B cell (primary cell): ENCODE measurements at regions not wholly inside any gene's neighbourhood (a gene's known extent, or its start where the extent isn't known, plus 50 kb on each side); places are given as distances from the start of the nearest gene placed in this dataset.
"Not testable (repeated sequence)": the region's sequence is repeated elsewhere in the genome, so short reads cannot be mapped to it uniquely, and the experiment has no call there.

Experiments used
- ATAC-seq: fragments of 200-7000 bp; cut with Tn5 transposase; one replicate; pipeline ENCODE4 v1.10.0; 2021; ENCODE audit warnings: low read depth, mild to moderate bottlenecking, moderate number of reproducible peaks, moderate library complexity
- CTCF ChIA-PET: fragments of 350-600 bp; sonication (Branson Sonifier 250); formaldehyde crosslinking; loops from one replicate; lab custom pipeline; 2021; ENCODE audit warnings: antibody characterized with exemption, inconsistent platforms; lab: Charles Lee
- POLR2A ChIA-PET: fragments of 350-600 bp; sonication (Branson Sonifier 250); formaldehyde crosslinking; loops from one replicate; lab custom pipeline; 2021; ENCODE audit warnings: antibody characterized with exemption; lab: Charles Lee
- DNase-seq: peaks from one replicate; pipeline ENCODE4 v3.0.0; 2013
- H2AFZ ChIP-seq: 2 replicates; pipeline ENCODE4 v1.6.1; 2012; ENCODE audit warnings: mild to moderate bottlenecking, low read depth, low read length; ENCODE audit not compliant: insufficient read depth, poor library complexity, severe bottlenecking
- H3K27ac ChIP-seq, 2 donors: 1 replicate in 1 of 2; 2 replicates in 1 of 2; pipeline ENCODE4 v1.5.1; 2012 to 2013; ENCODE audit warnings: low read length in 2 of 2, mild to moderate bottlenecking in 2 of 2, moderate library complexity in 1 of 2
- H3K27me3 ChIP-seq, 4 experiments: fragments of 200-600 bp in 1 of 4; sonication (generic) in 1 of 4; replicated peaks in 1 of 4; 1 replicate in 2 of 4; 2 replicates in 2 of 4; pipeline versions ENCODE4 v1.6.1 to v1.7.0; 2013 to 2016; ENCODE audit warnings: low read length in 3 of 4, mild to moderate bottlenecking in 2 of 4, mixed read lengths in 1 of 4, moderate library complexity in 1 of 4; ENCODE audit not compliant: insufficient read depth in 4 of 4, control insufficient read depth in 3 of 4; ENCODE audit errors: control extremely low read depth in 1 of 4
- H3K36me3 ChIP-seq, 2 experiments: replicated peaks in 1 of 2; 1 replicate in 1 of 2; 2 replicates in 1 of 2; pipeline versions ENCODE4 v1.6.1 to v1.7.1; 2013; ENCODE audit warnings: low read length in 1 of 2; ENCODE audit not compliant: insufficient read depth in 2 of 2, control insufficient read depth in 1 of 2; ENCODE audit errors: control extremely low read depth in 1 of 2, extremely low read depth in 1 of 2
- H3K4me1 ChIP-seq, 2 donors: fragments of 200-600 bp in 1 of 2; sonication (generic) in 1 of 2; 1 replicate in 1 of 2; 2 replicates in 1 of 2; pipeline versions ENCODE4 v1.5.1 to v1.6.1; 2013 to 2017; ENCODE audit warnings: low read length in 2 of 2; ENCODE audit not compliant: control insufficient read depth in 2 of 2, insufficient read depth in 2 of 2
- H3K4me2 ChIP-seq: replicated peaks from 2 replicates; pipeline ENCODE3; 2012; ENCODE audit warnings: mild to moderate bottlenecking, low read depth, low read length; ENCODE audit not compliant: poor library complexity, severe bottlenecking
- H3K4me3 ChIP-seq, 5 experiments: fragments of 200-600 bp in 1 of 5; sonication (generic) in 1 of 5; 1 replicate in 3 of 5; 2 replicates in 2 of 5; pipeline versions ENCODE4 v1.5.1 to v1.7.0; 2011 to 2016; ENCODE audit warnings: low read length in 4 of 5, mild to moderate bottlenecking in 4 of 5, low read depth in 2 of 5, control low read depth in 1 of 5, moderate library complexity in 1 of 5; ENCODE audit not compliant: insufficient read depth in 1 of 5; ENCODE audit errors: control extremely low read depth in 1 of 5, extremely low read depth in 1 of 5
- H3K79me2 ChIP-seq: fragments of 200-600 bp; sonication (generic); one replicate; pipeline ENCODE4 v1.6.0; 2016; ENCODE audit warnings: low read length; ENCODE audit not compliant: control insufficient read depth, insufficient read depth
- H3K9ac ChIP-seq: fragments of 200-600 bp; sonication (generic); 2 replicates; pipeline ENCODE4 v1.6.1; 2017; ENCODE audit warnings: mild to moderate bottlenecking, low read length, moderate library complexity
- H3K9me3 ChIP-seq, 3 donors: one replicate each; pipeline versions ENCODE4 v1.6.1 to v1.7.1; 2013; ENCODE audit warnings: low read length in 2 of 3; ENCODE audit not compliant: control insufficient read depth in 2 of 3, insufficient read depth in 1 of 3; ENCODE audit errors: control extremely low read depth in 1 of 3
- H4K20me1 ChIP-seq: 2 replicates; pipeline ENCODE4 v1.6.0; 2012; ENCODE audit warnings: mild to moderate bottlenecking, low read length; ENCODE audit not compliant: insufficient read depth, control insufficient read depth, poor library complexity, severe bottlenecking
- H3K27ac Mint-ChIP-seq: one replicate; pipeline ENCODE4 v1.8.0; 2021; ENCODE audit warnings: mixed read lengths
- H3K27me3 Mint-ChIP-seq: one replicate; pipeline ENCODE4 v1.8.0; 2021; ENCODE audit warnings: mixed read lengths
- H3K4me1 Mint-ChIP-seq: one replicate; pipeline ENCODE4 v1.8.0; 2021; ENCODE audit warnings: mixed read lengths
- H3K4me3 Mint-ChIP-seq: one replicate; pipeline ENCODE4 v1.8.0; 2021; ENCODE audit warnings: mixed read lengths
- H3K9me3 Mint-ChIP-seq: one replicate; pipeline ENCODE4 v1.8.0; 2022; ENCODE audit warnings: mixed read lengths; ENCODE audit not compliant: insufficient read depth
- EZH2 ChIP-seq: IDR thresholded peaks from 2 replicates; pipeline ENCODE4 v1.6.1; 2012; ENCODE audit warnings: borderline replicate concordance, low read depth, mild to moderate bottlenecking, moderate library complexity, low read length; ENCODE audit not compliant: insufficient read depth, poor library complexity, severe bottlenecking
- WGBS: methylation state at CpG from one replicate; pipeline ENCODE4 v1.1.5; 2013; ENCODE audit warnings: missing lambda C conversion rate; ENCODE audit not compliant: insufficient coverage; 5-methylcytosine and 5-hydroxymethylcytosine counted together
- intact Hi-C: fragments of 100-400 bp; cut with micrococcal nuclease; formaldehyde crosslinking; loops from one replicate; pipeline ENCODE4 v1.10.0; 2022
- TF ChIP-seq, protein P1 (sequence below): fragments of 200-600 bp; IDR thresholded peaks from one replicate; pipeline ENCODE4 v1.8.0; 2022; ENCODE audit warnings: antibody characterized with exemption, mild to moderate bottlenecking

DNA sequence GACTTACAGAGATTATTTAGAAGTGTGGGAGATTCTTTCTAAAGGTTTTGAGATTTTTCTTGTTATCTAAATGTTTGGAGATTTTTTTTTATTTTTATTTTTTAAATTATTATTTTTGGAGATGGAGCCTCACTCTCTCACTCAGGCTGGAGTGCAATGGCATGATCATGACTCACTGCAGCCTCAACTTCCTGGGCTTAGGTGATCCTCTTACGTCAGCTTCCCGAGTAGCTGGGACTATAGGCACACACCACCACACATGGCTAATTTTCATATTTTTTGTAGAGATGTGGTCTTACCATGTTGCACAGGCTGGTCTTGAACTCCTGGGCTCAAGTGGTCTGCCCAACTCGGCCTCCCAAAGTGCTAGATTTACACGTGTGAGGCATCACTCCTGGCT, 694.5 kb downstream of the TLE1 start:
- ATAC-seq (no peak), DNase-seq (no peak)
- Histone ChIP-seq H3K27ac (no peak overlapping the region), H3K4me3 (no peak overlapping the region), H3K9me3 (no peaks in the 10 kb centered on the region), H3K4me2 (no peak overlapping the region), H3K27me3 (peaks cover 0 to 2% (median 0%) of the 10 kb centered on the region in 4 experiments), H4K20me1 (no peaks in the 10 kb centered on the region), H3K4me1 (no peaks in the 10 kb centered on the region), H3K36me3 (no peaks in the 10 kb centered on the region), H3K9ac (no peak overlapping the region), H2AFZ (no peak overlapping the region), H3K79me2 (no peaks in the 10 kb centered on the region)
- ChIA-PET CTCF (no interaction called here), POLR2A (no interaction called here)
- intact Hi-C loops = no loop called here
- no peaks in the 10 kb centered on the region for H3K27me3 Mint-ChIP-seq
- TF ChIP-seq, protein P1, sequence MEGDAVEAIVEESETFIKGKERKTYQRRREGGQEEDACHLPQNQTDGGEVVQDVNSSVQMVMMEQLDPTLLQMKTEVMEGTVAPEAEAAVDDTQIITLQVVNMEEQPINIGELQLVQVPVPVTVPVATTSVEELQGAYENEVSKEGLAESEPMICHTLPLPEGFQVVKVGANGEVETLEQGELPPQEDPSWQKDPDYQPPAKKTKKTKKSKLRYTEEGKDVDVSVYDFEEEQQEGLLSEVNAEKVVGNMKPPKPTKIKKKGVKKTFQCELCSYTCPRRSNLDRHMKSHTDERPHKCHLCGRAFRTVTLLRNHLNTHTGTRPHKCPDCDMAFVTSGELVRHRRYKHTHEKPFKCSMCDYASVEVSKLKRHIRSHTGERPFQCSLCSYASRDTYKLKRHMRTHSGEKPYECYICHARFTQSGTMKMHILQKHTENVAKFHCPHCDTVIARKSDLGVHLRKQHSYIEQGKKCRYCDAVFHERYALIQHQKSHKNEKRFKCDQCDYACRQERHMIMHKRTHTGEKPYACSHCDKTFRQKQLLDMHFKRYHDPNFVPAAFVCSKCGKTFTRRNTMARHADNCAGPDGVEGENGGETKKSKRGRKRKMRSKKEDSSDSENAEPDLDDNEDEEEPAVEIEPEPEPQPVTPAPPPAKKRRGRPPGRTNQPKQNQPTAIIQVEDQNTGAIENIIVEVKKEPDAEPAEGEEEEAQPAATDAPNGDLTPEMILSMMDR = no peak
- no peak for TF ChIP-seq EZH2
- H3K9me3 Mint-ChIP-seq = no peaks in the 10 kb centered on the region
- 100% methylated on average over 1 of the region's 4 CpGs for WGBS
- no peak overlapping the region for H3K4me3 Mint-ChIP-seq
- no peak overlapping the region for H3K27ac Mint-ChIP-seq
- no peaks in the 10 kb centered on the region for H3K4me1 Mint-ChIP-seq

DNA sequence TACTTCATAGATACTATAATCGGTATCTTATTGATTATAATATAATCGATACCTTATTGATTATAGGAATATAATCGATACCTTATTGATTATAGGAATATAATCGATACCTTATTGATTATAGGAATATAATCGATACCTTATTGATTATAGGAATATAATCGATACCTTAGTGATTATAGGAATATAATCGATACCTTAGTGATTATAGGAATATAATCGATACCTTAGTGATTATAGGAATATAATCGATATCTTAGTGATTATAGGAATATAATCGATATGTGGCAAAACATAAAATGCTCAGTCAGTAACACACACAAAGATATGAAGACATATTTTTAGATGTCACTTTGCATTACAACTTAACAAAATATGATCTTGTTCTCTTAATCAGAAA, 703.8 kb downstream of the TLE1 start:
- H3K4me2 ChIP-seq, intact Hi-C loops, H3K9ac ChIP-seq, H3K79me2 ChIP-seq, H2AFZ ChIP-seq, H3K4me1 ChIP-seq, H3K27ac Mint-ChIP-seq, H3K36me3 ChIP-seq, CTCF ChIA-PET, H3K4me3 ChIP-seq, H3K4me3 Mint-ChIP-seq, H3K9me3 Mint-ChIP-seq, H3K27ac ChIP-seq, ATAC-seq, DNase-seq, H3K4me1 Mint-ChIP-seq, POLR2A ChIA-PET, H3K27me3 ChIP-seq, H3K9me3 ChIP-seq, H3K27me3 Mint-ChIP-seq, H4K20me1 ChIP-seq: not testable (repeated sequence)
- no CpG with 5 or more reads among the region's 10 CpGs for WGBS
